WTC11 (cell line): ENCODE measurements at regions not wholly inside any gene's neighbourhood (a gene's known extent, or its start where the extent isn't known, plus 50 kb on each side); places are given as distances from the start of the nearest gene placed in this dataset.

ENCODE experiments used
- ATAC-seq: fragments of 200-7000 bp; cut with Tn5 transposase; 2 replicates; pipeline ENCODE4 v1.10.0; 2021; ENCODE audit warnings: mild to moderate bottlenecking, moderate library complexity
- CTCF ChIA-PET: fragments of 300-600 bp; sonication (Branson Sonifier 250); formaldehyde crosslinking; loops from one replicate; lab custom pipeline; 2021; ENCODE audit warnings: antibody characterized with exemption; lab: Charles Lee
- POLR2A ChIA-PET: fragments of 350-600 bp; sonication (Branson Sonifier 250); formaldehyde crosslinking; loops from one replicate; lab custom pipeline; 2021; ENCODE audit warnings: antibody characterized with exemption; lab: Charles Lee
- DNase-seq: peaks from one replicate; pipeline ENCODE4 v3.0.0; 2021; ENCODE audit warnings: low spot score
- H3K27ac Mint-ChIP-seq: 2 replicates; pipeline ENCODE4 v1.8.0; 2021; ENCODE audit warnings: mixed read lengths
- H3K27me3 Mint-ChIP-seq: 2 replicates; pipeline ENCODE4 v1.8.0; 2021; ENCODE audit warnings: low read depth, mild to moderate bottlenecking, moderate library complexity, mixed read lengths
- H3K36me3 Mint-ChIP-seq: 2 replicates; pipeline ENCODE4 v1.8.0; 2021; ENCODE audit warnings: mixed read lengths
- H3K4me1 Mint-ChIP-seq: 2 replicates; pipeline ENCODE4 v1.8.0; 2022; ENCODE audit warnings: mixed read lengths
- H3K4me3 Mint-ChIP-seq: 2 replicates; pipeline ENCODE4 v1.8.0; 2021; ENCODE audit warnings: mild to moderate bottlenecking, moderate library complexity, mixed read lengths
- H3K9me3 Mint-ChIP-seq: 2 replicates; pipeline ENCODE4 v1.8.0; 2021; ENCODE audit warnings: mixed read lengths
- CBFB ChIP-seq: sonication (generic); formaldehyde crosslinking; IDR thresholded peaks from 2 replicates; pipeline ENCODE4 v1.8.1; 2022; ENCODE audit warnings: mild to moderate bottlenecking, low read depth, missing genetic modification reagents
- FOXJ3 ChIP-seq: sonication (generic); formaldehyde crosslinking; IDR thresholded peaks from 2 replicates; pipeline ENCODE4 v1.9.0; 2021; ENCODE audit warnings: missing genetic modification reagents, mild to moderate bottlenecking, borderline replicate concordance
- FOXK1 ChIP-seq: sonication (generic); formaldehyde crosslinking; IDR thresholded peaks from 2 replicates; pipeline ENCODE4 v1.8.0; 2022; ENCODE audit warnings: mild to moderate bottlenecking, moderate library complexity, missing genetic modification reagents
- GRHL2 ChIP-seq: fragments of 250-450 bp; sonication (Bioruptor Pico); IDR thresholded peaks from 2 replicates; pipeline ENCODE4 v1.8.0; 2022; ENCODE audit warnings: mild to moderate bottlenecking, moderate library complexity; ENCODE audit not compliant: insufficient replicate concordance, severe bottlenecking
- IRF2 ChIP-seq: sonication (generic); formaldehyde crosslinking; IDR thresholded peaks from 2 replicates; pipeline ENCODE4 v1.8.0; 2022; ENCODE audit warnings: low read depth, missing genetic modification reagents, borderline replicate concordance
- MYBL2 ChIP-seq: sonication (generic); formaldehyde crosslinking; IDR thresholded peaks from 2 replicates; pipeline ENCODE4 v1.8.1; 2023; ENCODE audit warnings: mild to moderate bottlenecking, moderate library complexity, missing genetic modification reagents
- NFE2L1 ChIP-seq: sonication (generic); formaldehyde crosslinking; IDR thresholded peaks from 2 replicates; pipeline ENCODE4 v1.8.1; 2023; ENCODE audit warnings: missing genetic modification reagents
- OVOL2 ChIP-seq: fragments of 250-450 bp; sonication (Bioruptor Pico); IDR thresholded peaks from 2 replicates; pipeline ENCODE4 v1.9.0; 2021; ENCODE audit warnings: mild to moderate bottlenecking, borderline replicate concordance
- SMAD4 ChIP-seq: sonication (generic); formaldehyde crosslinking; IDR thresholded peaks from 2 replicates; pipeline ENCODE4 v1.8.0; 2022; ENCODE audit warnings: mild to moderate bottlenecking, missing genetic modification reagents
- SOX15 ChIP-seq: fragments of 250-450 bp; sonication (Bioruptor Pico); IDR thresholded peaks from 2 replicates; pipeline ENCODE4 v1.9.0; 2021; ENCODE audit warnings: mild to moderate bottlenecking
- ZNF263 ChIP-seq: sonication (generic); formaldehyde crosslinking; IDR thresholded peaks from 2 replicates; pipeline ENCODE4 v1.8.1; 2022; ENCODE audit warnings: low read depth, mild to moderate bottlenecking, moderate library complexity, missing genetic modification reagents
- TF ChIP-seq, protein P1 (sequence below): sonication (generic); formaldehyde crosslinking; IDR thresholded peaks from 2 replicates; pipeline ENCODE4 v1.8.1; 2022; ENCODE audit warnings: mild to moderate bottlenecking, missing genetic modification reagents, moderate library complexity, borderline replicate concordance
- TF ChIP-seq, protein P2 (sequence below): sonication (generic); formaldehyde crosslinking; IDR thresholded peaks from 2 replicates; pipeline ENCODE4 v1.8.0; 2022; ENCODE audit warnings: mild to moderate bottlenecking, missing genetic modification reagents
- TF ChIP-seq, protein P3 (sequence below): sonication (generic); formaldehyde crosslinking; IDR thresholded peaks from 2 replicates; pipeline ENCODE4 v1.8.1; 2023; ENCODE audit warnings: mild to moderate bottlenecking, missing genetic modification reagents, borderline replicate concordance
- TF ChIP-seq, protein P4 (sequence below): sonication (generic); formaldehyde crosslinking; IDR thresholded peaks from 2 replicates; pipeline ENCODE4 v1.8.1; 2022; ENCODE audit warnings: low read depth, missing genetic modification reagents, borderline replicate concordance
- TF ChIP-seq, protein P5 (sequence below): fragments of 200-600 bp; IDR thresholded peaks from 2 replicates; pipeline ENCODE4 v1.8.0; 2022; ENCODE audit warnings: antibody characterized with exemption
- TF ChIP-seq, protein P6 (sequence below): sonication (generic); formaldehyde crosslinking; IDR thresholded peaks from 2 replicates; pipeline ENCODE4 v1.8.0; 2023; ENCODE audit warnings: missing genetic modification reagents, mild to moderate bottlenecking, borderline replicate concordance
- TF ChIP-seq, protein P7 (sequence below): sonication (generic); formaldehyde crosslinking; IDR thresholded peaks from 2 replicates; pipeline ENCODE4 v1.8.0; 2022; ENCODE audit warnings: mild to moderate bottlenecking, missing genetic modification reagents

DNA sequence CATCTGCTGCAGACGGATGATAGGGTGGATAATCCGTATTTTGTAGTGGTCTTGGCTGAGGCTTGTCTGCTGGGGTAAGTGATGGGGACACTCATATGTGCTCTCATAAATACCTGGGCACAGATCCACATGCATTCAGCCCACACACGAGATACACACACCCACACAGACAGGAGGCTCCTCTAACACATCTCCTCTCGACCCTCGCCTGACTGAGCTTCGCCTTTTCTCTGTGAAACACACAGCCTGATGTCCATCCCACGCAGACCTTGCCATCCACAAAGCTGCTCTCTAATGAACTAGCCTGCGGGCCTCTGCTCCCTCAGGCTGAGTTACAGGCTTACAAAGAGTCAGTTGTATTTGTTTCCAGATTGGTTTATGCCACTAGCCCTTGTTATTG, 96.3 kb upstream of the CSF3R start:
- Mint-ChIP-seq H3K27ac (no peak overlapping the region), H3K36me3 (no peaks in the 10 kb centered on the region), H3K9me3 (no peaks in the 10 kb centered on the region), H3K27me3 (no peaks in the 10 kb centered on the region), H3K4me3 (no peak overlapping the region), H3K4me1 (peaks cover 34% of the 10 kb centered on the region)
- TF ChIP-seq, protein P1, sequence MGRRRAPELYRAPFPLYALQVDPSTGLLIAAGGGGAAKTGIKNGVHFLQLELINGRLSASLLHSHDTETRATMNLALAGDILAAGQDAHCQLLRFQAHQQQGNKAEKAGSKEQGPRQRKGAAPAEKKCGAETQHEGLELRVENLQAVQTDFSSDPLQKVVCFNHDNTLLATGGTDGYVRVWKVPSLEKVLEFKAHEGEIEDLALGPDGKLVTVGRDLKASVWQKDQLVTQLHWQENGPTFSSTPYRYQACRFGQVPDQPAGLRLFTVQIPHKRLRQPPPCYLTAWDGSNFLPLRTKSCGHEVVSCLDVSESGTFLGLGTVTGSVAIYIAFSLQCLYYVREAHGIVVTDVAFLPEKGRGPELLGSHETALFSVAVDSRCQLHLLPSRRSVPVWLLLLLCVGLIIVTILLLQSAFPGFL (CRISPR knock-in tag) = no peak
- TF ChIP-seq ZNF263 (CRISPR knock-in tag) (no peak), MYBL2 (CRISPR knock-in tag) (no peak), NFE2L1 (no peak), OVOL2 (CRISPR knock-in tag) (no peak), SMAD4 (CRISPR knock-in tag) (no peak), FOXK1 (CRISPR knock-in tag) (no peak), SOX15 (CRISPR knock-in tag) (no peak), IRF2 (CRISPR knock-in tag) (no peak), FOXJ3 (no peak), GRHL2 (CRISPR knock-in tag) (no peak), CBFB (no peak)
- TF ChIP-seq, protein P2, sequence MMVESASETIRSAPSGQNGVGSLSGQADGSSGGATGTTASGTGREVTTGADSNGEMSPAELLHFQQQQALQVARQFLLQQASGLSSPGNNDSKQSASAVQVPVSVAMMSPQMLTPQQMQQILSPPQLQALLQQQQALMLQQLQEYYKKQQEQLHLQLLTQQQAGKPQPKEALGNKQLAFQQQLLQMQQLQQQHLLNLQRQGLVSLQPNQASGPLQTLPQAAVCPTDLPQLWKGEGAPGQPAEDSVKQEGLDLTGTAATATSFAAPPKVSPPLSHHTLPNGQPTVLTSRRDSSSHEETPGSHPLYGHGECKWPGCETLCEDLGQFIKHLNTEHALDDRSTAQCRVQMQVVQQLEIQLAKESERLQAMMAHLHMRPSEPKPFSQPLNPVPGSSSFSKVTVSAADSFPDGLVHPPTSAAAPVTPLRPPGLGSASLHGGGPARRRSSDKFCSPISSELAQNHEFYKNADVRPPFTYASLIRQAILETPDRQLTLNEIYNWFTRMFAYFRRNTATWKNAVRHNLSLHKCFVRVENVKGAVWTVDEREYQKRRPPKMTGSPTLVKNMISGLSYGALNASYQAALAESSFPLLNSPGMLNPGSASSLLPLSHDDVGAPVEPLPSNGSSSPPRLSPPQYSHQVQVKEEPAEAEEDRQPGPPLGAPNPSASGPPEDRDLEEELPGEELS (CRISPR knock-in tag) = no peak
- TF ChIP-seq, protein P3, sequence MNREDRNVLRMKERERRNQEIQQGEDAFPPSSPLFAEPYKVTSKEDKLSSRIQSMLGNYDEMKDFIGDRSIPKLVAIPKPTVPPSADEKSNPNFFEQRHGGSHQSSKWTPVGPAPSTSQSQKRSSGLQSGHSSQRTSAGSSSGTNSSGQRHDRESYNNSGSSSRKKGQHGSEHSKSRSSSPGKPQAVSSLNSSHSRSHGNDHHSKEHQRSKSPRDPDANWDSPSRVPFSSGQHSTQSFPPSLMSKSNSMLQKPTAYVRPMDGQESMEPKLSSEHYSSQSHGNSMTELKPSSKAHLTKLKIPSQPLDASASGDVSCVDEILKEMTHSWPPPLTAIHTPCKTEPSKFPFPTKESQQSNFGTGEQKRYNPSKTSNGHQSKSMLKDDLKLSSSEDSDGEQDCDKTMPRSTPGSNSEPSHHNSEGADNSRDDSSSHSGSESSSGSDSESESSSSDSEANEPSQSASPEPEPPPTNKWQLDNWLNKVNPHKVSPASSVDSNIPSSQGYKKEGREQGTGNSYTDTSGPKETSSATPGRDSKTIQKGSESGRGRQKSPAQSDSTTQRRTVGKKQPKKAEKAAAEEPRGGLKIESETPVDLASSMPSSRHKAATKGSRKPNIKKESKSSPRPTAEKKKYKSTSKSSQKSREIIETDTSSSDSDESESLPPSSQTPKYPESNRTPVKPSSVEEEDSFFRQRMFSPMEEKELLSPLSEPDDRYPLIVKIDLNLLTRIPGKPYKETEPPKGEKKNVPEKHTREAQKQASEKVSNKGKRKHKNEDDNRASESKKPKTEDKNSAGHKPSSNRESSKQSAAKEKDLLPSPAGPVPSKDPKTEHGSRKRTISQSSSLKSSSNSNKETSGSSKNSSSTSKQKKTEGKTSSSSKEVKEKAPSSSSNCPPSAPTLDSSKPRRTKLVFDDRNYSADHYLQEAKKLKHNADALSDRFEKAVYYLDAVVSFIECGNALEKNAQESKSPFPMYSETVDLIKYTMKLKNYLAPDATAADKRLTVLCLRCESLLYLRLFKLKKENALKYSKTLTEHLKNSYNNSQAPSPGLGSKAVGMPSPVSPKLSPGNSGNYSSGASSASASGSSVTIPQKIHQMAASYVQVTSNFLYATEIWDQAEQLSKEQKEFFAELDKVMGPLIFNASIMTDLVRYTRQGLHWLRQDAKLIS (CRISPR knock-in tag) = no peak
- TF ChIP-seq, protein P4, sequence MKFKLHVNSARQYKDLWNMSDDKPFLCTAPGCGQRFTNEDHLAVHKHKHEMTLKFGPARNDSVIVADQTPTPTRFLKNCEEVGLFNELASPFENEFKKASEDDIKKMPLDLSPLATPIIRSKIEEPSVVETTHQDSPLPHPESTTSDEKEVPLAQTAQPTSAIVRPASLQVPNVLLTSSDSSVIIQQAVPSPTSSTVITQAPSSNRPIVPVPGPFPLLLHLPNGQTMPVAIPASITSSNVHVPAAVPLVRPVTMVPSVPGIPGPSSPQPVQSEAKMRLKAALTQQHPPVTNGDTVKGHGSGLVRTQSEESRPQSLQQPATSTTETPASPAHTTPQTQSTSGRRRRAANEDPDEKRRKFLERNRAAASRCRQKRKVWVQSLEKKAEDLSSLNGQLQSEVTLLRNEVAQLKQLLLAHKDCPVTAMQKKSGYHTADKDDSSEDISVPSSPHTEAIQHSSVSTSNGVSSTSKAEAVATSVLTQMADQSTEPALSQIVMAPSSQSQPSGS = no peak
- TF ChIP-seq, protein P5, sequence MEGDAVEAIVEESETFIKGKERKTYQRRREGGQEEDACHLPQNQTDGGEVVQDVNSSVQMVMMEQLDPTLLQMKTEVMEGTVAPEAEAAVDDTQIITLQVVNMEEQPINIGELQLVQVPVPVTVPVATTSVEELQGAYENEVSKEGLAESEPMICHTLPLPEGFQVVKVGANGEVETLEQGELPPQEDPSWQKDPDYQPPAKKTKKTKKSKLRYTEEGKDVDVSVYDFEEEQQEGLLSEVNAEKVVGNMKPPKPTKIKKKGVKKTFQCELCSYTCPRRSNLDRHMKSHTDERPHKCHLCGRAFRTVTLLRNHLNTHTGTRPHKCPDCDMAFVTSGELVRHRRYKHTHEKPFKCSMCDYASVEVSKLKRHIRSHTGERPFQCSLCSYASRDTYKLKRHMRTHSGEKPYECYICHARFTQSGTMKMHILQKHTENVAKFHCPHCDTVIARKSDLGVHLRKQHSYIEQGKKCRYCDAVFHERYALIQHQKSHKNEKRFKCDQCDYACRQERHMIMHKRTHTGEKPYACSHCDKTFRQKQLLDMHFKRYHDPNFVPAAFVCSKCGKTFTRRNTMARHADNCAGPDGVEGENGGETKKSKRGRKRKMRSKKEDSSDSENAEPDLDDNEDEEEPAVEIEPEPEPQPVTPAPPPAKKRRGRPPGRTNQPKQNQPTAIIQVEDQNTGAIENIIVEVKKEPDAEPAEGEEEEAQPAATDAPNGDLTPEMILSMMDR = no peak
- TF ChIP-seq, protein P6, sequence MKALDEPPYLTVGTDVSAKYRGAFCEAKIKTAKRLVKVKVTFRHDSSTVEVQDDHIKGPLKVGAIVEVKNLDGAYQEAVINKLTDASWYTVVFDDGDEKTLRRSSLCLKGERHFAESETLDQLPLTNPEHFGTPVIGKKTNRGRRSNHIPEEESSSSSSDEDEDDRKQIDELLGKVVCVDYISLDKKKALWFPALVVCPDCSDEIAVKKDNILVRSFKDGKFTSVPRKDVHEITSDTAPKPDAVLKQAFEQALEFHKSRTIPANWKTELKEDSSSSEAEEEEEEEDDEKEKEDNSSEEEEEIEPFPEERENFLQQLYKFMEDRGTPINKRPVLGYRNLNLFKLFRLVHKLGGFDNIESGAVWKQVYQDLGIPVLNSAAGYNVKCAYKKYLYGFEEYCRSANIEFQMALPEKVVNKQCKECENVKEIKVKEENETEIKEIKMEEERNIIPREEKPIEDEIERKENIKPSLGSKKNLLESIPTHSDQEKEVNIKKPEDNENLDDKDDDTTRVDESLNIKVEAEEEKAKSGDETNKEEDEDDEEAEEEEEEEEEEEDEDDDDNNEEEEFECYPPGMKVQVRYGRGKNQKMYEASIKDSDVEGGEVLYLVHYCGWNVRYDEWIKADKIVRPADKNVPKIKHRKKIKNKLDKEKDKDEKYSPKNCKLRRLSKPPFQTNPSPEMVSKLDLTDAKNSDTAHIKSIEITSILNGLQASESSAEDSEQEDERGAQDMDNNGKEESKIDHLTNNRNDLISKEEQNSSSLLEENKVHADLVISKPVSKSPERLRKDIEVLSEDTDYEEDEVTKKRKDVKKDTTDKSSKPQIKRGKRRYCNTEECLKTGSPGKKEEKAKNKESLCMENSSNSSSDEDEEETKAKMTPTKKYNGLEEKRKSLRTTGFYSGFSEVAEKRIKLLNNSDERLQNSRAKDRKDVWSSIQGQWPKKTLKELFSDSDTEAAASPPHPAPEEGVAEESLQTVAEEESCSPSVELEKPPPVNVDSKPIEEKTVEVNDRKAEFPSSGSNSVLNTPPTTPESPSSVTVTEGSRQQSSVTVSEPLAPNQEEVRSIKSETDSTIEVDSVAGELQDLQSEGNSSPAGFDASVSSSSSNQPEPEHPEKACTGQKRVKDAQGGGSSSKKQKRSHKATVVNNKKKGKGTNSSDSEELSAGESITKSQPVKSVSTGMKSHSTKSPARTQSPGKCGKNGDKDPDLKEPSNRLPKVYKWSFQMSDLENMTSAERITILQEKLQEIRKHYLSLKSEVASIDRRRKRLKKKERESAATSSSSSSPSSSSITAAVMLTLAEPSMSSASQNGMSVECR = no peak
- TF ChIP-seq, protein P7, sequence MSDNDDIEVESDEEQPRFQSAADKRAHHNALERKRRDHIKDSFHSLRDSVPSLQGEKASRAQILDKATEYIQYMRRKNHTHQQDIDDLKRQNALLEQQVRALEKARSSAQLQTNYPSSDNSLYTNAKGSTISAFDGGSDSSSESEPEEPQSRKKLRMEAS (CRISPR knock-in tag) = no peak
- ChIA-PET CTCF (interaction anchor here (0.9 to 1.3 kb wide), 2 partner anchors 37 to 63 kb away, joined by 3 to 4 read pairs; no protein-coding TSS in a partner anchor), POLR2A (interaction anchor here (0.6 kb wide), 1 partner anchor 853 kb away, joined by 3 read pairs; no protein-coding TSS in a partner anchor)
- DNase-seq (no peak), ATAC-seq (no peak)
